HG03025 (cell line): ENCODE measurements at regions not wholly inside any gene's neighbourhood (a gene's known extent, or its start where the extent isn't known, plus 50 kb on each side); places are given as distances from the start of the nearest gene placed in this dataset.

Experiments used
- ATAC-seq: cut with Tn5 transposase; IDR thresholded peaks from one replicate; pipeline ENCODE4 v1.9.1; 2021; ENCODE audit warnings: mild to moderate bottlenecking, moderate library complexity; ENCODE audit not compliant: unreplicated experiment, low FRiP score

DNA sequence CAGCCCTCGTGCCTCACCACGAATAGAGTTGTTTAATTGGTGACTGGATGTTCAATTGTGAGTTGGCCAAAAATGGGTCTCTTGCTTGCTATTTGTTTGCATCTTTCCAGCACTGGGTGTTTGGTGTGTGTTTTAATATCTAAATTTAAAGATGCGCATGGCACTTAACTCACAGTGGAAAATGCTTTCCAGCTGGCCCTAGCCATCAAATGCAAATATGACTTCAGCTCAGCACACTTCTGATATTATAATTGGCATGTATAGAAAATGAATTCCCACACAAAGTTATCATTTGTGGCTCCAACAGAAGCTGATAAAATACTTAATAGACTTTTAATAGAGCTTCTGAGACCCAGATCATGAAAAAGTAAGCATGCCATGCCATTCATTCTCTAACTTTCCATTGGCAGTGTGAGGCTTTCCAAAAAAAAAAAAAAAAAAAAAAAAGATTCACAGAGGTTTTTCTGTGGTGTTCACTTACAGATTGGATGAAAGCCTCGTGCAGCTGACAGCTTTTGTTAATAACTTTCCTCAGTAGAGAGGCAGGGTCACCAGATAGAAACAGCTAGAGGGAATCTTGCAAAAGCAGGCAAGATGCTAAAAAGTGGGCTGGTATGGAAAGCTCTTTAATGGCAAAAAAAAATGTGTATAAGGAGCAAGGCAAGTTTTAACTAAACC lies 425.2 kb downstream of the GALC start:
- ATAC-seq: no peak

DNA sequence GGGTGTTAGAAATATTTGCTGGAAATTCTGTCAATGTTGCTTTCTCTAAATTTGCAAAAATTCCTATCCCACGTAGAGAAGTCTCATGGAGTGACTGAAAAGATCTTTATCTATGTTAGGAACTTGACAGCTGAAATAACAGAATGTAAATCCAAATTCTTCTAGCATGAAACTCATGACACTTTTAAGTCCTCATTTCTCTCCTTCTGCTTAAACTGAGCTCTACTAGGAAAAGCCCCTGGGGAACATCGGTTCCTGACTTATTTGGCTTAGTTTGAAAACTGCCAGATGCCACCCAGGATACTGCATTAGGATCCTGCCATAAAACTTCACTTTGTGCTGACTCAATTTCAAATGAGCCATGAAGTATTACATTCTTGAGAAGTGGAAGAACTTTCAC lies 426.0 kb downstream of the GALC start:
- no peak for ATAC-seq

DNA sequence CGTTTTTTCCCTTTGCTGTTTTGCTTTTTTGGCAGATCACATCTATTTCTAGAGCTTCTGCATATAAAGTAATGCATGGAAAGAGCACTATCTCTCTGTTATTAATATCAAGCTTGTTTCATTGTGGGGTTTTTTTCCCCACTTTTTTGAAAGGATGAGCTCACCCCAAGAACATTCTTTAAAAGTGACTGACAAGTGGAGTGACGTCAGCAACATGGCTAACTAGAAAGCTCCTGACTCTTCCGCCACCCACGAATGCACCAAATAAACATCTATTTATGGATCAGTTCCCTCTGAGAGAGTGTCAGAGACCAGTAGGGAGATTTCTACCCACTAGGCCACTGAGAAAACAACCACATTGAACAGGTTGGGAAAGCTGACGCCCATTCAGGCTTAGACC lies 445.4 kb downstream of the GALC start:
- no peak for ATAC-seq

DNA sequence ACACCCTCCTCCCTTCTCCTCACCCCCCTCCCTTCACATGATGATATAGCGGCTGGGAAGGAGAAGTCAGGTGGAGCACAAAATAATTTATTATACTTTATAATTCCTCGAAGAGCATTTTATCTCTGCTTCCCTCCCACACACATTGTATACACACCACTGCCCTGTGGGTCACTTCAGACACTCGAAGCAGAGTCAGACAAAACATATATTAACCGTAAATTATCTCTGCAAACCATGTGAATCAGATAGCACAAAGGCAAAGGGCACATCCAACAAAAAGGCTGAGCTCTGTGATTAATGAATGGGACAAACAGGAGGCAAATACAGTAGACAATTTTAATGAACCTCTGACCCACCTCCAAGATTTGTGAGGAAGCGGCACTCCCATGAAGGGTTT lies 450.7 kb downstream of the GALC start:
- ATAC-seq: no peak

DNA sequence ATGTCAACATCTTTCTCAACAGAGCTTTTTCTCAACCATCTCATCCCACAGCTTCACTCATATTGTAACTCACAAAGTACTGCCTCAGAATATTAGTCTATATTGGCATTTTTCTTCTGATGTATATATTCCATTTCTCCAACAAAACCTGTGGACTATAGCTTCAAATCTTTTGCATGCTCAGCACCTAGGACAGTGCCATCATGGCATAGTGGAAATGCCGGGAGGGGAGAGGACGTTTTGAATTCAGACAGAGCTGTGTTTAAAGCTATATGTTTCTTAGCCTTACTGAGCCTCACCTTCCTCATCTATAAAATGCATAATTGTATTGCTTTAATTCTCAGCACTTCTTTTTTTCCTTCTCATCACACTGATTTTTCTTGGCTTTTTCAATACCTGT lies 452.6 kb downstream of the GALC start:
- no peak for ATAC-seq

DNA sequence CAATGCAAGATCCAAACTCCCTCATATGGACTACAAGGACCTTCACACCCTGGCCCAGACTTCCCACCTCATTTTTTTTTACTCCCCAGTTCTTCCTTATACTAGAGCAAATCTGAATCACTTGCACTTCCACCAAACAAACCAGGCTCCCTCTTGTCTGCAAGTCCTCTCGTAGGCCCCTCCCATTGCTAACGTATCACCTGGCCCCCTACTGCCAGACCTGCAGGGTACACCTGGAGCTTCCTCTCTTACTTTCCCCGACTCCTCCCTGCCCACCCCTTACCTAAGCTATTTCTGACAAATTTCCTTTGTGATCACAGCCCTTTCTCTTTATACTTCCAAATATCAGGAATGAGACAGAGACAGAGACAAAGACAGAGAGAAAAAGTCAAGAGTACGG lies 463.9 kb downstream of the GALC start:
- ATAC-seq: no peak

DNA sequence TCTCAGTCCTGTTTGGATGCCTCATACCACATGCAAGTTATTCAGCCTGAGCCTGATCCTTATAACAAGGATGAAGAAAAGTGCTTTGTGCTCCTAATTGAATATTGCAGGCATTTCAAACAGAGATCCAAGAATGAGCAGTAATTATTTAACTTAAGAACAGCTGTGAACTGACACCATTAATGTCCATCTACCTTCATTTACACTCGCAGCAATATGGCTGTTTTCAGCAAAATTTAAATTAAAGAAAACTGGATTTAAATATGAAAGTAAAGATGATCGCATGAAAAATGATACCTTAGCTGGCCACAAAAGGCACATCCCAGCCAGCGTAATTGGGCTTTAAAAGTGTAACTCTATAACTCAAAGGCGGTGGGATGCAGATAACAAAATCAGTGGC lies 466.3 kb downstream of the GALC start:
- ATAC-seq: no peak

DNA sequence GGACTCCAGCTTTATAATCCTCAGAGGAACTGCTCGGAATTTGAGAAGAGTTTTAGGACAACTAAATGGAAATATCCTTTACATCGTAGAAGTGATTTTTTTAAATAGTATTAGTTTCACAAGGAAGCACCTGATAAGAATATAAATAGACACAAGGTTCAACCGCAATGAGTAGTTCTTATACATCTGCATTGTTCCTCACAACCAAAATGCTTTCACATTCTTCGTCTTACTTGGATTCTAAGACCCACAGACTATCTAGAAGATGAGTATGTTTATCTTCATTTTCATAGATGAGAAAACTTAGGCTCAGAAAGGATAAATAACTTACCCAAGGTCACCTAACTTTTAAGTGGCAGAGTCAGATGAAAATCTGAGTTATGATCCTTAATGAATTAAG lies 469.0 kb downstream of the GALC start:
- ATAC-seq: no peak

DNA sequence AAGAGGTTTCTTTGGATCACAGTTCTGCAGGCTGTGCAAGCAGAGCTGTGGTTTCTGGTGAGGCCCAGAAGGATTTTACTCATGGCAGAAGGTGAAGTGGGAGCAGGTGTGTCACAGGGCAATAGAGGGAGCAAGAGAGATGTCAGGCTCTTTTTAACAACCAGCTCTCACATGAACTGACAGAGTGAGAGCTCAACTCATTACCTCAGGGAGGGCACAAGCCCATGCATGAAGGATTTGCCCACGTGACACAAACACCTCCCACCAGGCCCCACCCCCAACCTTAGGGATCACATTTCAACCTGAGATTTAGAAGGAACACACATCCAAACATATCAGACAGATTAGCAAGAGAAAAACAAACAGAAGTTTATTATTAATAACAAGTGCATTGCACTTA lies 470.4 kb downstream of the GALC start:
- ATAC-seq: no peak

DNA sequence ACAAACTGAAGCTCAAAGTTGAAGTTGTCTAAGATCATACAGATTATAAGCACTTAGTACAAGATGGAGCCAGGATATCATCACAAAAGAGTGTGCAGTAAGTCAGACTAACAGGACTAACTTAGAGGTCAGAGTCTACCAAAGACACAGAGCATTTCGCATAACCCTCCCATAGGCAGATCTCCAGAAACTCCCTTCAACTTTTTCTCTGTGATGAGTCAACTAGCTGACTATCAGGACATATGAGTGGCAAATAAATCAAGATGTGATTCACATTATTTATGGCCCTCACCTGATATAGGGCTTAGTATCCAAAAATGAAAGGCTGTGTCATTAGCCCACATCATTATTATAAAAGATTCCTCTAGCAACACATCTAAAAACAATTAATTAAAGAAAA lies 484.6 kb downstream of the GALC start:
- no peak for ATAC-seq

DNA sequence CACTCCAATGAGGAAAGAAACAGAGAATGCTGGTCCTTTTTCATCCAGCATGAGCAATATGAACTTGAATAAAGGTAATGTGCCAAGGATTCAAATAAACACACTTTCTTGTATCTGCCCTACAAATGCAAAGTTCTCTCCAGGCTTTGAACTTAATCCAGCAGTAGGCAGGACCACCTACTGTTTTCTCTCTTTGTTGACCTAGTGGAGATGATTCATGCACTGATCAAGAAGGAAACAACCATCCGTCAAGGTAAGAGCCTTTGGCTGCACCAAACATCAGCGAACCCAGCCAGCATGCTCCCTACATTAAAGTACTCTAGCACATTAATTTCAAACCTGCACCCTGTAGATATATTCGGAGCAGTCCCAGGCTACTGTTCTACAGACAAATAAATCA lies 489.3 kb downstream of the GALC start:
- no peak for ATAC-seq

DNA sequence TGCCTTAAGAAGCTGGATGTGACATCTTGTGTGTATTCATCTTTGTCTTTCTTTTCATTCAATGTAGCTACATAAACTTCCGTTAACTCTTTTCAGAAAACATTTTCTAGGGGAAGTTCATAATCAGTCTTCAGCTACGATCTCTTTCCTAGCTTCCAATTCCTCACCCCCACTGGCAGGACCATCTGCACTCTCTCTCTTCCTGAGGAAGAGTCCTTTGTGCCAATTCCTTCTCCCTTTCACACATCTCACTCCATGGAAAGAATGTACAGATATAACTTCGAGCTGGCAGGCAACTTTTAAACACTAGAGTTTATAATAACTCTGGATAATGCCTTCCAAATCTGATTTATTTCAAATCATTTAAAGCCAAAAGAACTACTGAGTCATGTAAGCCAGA lies 495.7 kb downstream of the GALC start:
- ATAC-seq: no peak

DNA sequence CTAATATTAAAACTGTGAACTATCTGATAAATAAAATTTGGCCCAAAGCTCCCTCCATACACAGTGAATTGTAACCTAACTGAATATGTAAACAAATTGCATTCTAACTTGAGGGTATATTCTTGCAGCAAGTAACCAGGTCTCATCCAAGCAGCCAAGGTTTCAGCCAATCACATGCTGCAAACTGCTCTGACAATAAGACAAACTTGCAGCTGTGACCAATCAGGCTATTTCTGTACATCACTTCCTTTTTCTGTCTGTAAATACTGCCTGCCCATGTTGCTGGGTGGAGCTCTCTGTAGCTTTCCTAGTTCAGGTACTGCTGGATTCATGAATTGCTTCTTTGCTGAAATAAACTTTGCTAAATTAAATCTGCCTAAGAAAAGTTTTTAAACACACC lies 499.0 kb downstream of the GALC start:
- ATAC-seq: no peak

DNA sequence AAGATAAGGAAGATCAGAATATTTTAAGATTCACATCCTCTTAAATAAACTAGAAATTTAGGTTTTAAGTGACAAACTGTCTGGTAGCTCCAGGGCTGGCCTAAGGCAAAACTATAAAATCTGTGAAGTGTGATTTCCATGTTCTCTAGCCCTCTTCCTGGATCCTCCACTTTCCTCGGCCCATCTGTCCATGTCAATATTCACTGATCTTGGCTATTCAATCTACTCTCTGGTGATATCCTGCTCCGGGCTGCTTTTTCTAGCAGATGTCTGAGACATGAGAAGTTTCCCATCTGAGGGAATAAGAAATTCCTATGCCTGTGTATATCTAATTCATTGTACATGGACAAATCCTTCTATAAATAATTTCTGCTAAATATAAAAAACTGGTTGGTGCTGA lies 500.4 kb downstream of the GALC start:
- ATAC-seq: no peak

DNA sequence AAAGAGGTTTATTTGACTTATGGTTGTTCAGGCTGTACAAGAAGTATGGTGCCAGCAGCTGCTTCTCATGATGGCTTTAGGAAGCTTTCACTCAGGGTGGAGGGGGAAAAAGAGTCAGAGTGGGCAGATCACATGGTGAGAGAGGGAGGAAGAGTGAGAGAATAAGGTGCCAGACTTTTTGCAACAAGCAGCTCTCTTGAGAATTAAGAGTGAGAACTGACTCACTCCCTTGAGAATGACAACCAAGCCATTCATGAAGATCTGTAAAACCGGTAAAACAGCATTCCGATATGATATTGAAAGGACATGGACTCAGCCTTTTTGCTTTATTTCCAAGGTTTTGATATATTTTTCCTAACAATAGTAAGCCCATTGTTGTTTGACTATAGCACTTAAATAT lies 501.2 kb downstream of the GALC start:
- ATAC-seq: no peak

DNA sequence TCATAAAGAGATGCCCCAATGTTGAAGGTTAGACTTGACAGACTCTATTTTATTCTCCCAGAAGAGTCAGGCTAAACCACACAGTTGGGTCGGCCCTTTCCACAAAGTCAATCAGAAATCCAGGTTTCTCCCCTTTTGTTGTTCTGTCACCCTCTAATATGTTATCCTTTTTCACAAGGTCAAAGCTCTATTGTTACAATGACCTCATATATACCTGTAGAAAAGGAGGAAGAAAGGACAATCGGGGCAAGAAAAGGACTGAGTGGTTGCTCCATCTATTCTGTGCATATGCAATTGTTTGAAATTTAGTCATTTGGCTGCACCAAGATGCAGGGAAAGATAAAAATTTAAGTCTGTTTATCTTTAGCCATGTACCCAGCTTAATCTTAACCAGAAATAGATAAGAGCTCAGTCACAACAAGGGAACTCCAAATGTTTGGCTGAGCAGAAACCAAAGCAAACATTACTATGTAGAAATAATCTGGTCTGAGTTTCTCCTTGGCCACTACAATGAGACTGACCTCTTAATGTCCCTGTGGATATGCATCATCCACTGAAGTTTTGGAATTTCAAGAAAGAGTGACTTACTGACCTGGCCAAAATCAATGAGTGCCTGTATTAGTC lies 503.7 kb downstream of the GALC start:
- ATAC-seq: no peak

DNA sequence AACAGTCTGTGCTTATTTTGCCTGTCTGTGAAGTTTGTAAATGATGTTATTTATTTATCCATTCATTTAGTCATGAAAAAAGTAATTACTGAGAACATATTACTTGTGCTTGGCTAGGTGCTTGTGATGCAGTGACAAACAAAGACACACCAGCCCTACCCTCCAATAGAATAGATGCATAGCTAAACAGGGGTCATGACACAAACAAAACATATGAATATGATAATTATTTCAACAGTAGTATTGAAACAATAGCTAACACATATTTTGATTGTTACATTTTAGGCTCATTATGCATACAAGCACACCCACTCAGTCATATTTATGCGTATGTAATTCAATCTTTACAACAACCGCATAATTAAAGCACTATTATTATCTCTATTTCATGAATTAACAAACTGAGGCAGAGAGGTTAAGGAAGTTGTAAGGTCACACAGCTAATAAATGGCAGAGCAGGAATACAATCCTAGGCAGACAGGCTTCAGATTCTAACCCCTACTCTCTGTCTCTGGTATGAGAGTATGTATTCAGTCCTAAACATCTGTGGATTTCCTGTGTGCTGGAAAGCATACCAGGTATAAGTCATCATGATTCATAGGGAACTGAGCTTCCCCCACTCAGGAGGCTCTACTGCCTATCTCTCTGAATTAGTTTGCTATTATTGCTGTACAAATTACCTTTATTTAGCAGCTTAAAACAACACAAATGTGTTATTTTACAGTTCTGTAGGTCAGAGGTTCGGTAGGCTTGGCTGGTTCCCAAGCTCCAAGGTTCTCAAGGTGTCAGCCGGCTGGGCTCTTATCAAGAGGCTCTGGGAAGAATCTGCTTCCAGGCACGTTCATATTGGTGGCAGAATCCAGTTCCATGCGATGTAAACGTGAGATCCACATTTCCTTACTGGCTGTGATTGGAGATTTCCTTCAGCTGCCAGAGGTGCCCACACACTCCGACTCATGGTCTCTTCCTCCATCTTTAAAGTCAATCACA lies 509.4 kb downstream of the GALC start:
- no peak for ATAC-seq

DNA sequence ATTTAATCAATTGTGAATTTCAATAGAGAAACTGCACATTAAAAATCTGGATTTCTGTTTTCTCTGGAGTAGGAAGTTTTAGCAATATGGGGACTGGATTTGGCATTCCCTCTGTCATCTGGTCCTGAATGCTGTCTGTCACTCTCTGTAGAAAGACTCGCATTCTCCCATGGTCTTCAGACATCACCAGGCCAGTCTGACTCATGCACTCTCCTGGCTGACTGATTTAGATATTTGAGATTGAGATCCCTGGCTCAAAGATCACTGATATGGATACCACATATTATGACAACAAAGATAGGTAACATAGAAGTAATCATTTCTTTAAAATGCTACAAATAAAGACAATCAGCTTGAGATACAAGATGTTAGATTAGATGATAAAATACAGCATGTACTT lies 524.5 kb downstream of the GALC start:
- ATAC-seq: no peak

DNA sequence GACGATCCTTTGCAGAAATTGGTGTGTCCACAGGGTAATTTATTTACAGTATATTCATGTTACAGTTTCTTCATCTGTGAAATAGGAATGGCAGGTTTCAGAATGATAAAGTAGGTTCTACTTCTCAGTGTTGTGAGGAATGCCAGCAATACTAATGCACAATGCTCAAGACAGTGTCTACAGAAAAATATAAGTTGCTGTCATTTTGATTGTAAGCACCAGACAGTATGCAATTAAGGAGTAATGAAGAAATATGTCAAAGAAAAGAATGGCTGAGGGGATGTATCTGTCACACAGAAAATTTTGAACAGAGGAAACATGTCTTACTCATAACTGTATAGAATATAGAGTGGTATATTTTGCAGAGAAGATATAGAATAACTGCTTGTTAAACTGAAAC lies 525.4 kb downstream of the GALC start:
- no peak for ATAC-seq

DNA sequence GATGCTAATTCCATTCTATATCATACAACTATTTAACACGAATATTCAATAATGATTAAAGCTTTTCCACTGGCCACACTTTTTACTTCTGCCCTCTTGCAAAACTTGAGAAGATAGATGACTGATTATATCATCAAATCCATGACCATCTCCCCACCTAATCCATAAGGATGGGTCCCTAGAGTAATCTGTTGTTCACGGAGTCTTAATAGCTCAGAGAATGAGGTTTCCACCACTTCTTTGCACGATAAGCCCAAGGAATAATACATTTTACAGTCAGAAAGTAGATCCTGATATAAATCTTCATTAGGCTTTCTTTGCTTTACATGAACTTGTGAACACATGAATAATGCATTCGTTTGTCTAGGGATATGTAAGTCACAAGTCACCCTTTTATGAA lies 527.2 kb downstream of the GALC start:
- ATAC-seq: no peak

DNA sequence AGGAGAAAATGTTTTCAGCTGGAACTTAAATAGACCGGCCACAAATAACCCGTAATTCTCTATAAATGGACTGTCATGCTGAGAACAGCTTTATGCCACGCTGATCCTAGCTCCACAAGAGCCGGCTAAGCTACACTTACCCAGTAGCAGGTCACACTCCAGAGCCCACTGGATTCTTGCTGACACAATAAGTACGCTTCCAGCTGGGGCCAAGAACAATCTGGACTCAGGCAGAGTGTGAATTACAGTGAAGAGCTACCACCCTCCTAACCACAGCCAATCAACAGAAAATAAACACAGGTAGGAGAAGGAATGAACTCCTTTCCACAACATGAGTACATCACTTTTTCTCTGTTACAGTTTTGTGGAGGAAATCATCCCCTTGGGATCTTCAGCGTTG lies 531.3 kb downstream of the GALC start:
- no peak for ATAC-seq

DNA sequence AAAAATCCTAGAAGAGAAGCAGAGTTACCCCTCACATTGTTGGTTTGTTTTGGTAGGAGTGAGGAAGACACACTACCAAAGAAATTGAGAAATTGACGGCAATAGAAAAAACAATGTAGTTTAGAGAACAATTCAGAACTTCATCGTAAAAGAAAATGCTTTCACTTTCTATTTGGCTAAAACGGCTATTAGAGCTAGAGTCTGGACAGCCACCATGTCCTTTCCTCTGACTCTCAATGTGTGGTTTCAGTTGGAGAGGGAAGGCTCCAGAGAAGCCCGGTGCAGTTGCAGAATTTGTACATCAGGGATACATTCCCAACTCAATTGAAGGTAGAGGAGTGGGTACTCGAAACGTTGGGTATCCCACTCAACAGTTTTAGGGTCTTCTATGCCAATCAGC lies 535.3 kb downstream of the GALC start:
- ATAC-seq: no peak
